Neuronal stem cell (in vitro differentiated cells): ENCODE measurements at regions not wholly inside any gene's neighbourhood (a gene's known extent, or its start where the extent isn't known, plus 50 kb on each side); places are given as distances from the start of the nearest gene placed in this dataset.
A peak's percentile ranks its signal among the peaks of the same experiment; 100 is the strongest.

Experiments used
- DNase-seq: peaks from one replicate; pipeline ENCODE4 v3.0.0-alpha.2; 2013; ENCODE audit warnings: low spot score
- H2AFZ ChIP-seq: one replicate; pipeline ENCODE4 v1.6.1; 2013; ENCODE audit warnings: mild to moderate bottlenecking, low read length, inconsistent platforms
- H2AK5ac ChIP-seq: 2 replicates; pipeline ENCODE4 v1.6.1; 2013; ENCODE audit warnings: low read depth, mild to moderate bottlenecking, inconsistent platforms, low read length, moderate library complexity, mixed read lengths
- H2BK120ac ChIP-seq: 2 replicates; pipeline ENCODE4 v1.6.1; 2013; ENCODE audit warnings: low read depth, mild to moderate bottlenecking, inconsistent platforms, low read length, moderate library complexity, mixed read lengths
- H2BK12ac ChIP-seq: one replicate; pipeline ENCODE4 v1.6.1; 2013; ENCODE audit warnings: low read length, inconsistent platforms
- H2BK15ac ChIP-seq: 2 replicates; pipeline ENCODE4 v1.6.1; 2013; ENCODE audit warnings: mild to moderate bottlenecking, low read length, inconsistent platforms, mixed read lengths
- H2BK5ac ChIP-seq: one replicate; pipeline ENCODE4 v1.6.1; 2013; ENCODE audit warnings: inconsistent platforms, mild to moderate bottlenecking, low read length, moderate library complexity
- H3K14ac ChIP-seq: one replicate; pipeline ENCODE4 v1.6.1; 2013; ENCODE audit warnings: low read length, inconsistent platforms
- H3K18ac ChIP-seq: 2 replicates; pipeline ENCODE4 v1.6.1; 2013; ENCODE audit warnings: low read length, inconsistent platforms
- H3K23ac ChIP-seq: 2 replicates; pipeline ENCODE4 v1.6.1; 2013; ENCODE audit warnings: low read depth, mild to moderate bottlenecking, mixed read lengths, low read length, inconsistent platforms; ENCODE audit not compliant: poor library complexity
- H3K27ac ChIP-seq: replicated peaks from 3 replicates; pipeline ENCODE4 v1.5.1; 2013; ENCODE audit warnings: low read length, inconsistent platforms
- H3K27me3 ChIP-seq, 3 experiments: 2 replicates each; pipeline ENCODE4 v1.6.1; 2013; ENCODE audit warnings: low read length in 3 of 3, mild to moderate bottlenecking in 2 of 3, inconsistent platforms in 1 of 3, low read depth in 1 of 3, mixed read lengths in 1 of 3, moderate library complexity in 1 of 3; ENCODE audit not compliant: control insufficient read depth in 3 of 3, insufficient read depth in 3 of 3
- H3K36me3 ChIP-seq, 2 donors: replicated peaks in 1 of 2; 2 replicates each; pipeline ENCODE4 v1.6.1; 2013; ENCODE audit warnings: low read length in 2 of 2; ENCODE audit not compliant: control insufficient read depth in 2 of 2, insufficient read depth in 2 of 2
- H3K4ac ChIP-seq: 2 replicates; pipeline ENCODE4 v1.6.1; 2013; ENCODE audit warnings: inconsistent platforms, mild to moderate bottlenecking, low read length, moderate library complexity
- H3K4me1 ChIP-seq, 2 donors: 1 replicate in 1 of 2; 2 replicates in 1 of 2; pipeline ENCODE4 v1.6.1; 2013; ENCODE audit warnings: low read length in 2 of 2, low read depth in 1 of 2; ENCODE audit not compliant: control insufficient read depth in 2 of 2, insufficient read depth in 1 of 2
- H3K4me2 ChIP-seq: one replicate; pipeline ENCODE4 v1.6.1; 2013; ENCODE audit warnings: mild to moderate bottlenecking, low read length, inconsistent platforms; ENCODE audit not compliant: insufficient read depth, poor library complexity, severe bottlenecking
- H3K4me3 ChIP-seq, 2 donors: 2 replicates each; pipeline ENCODE4 v1.5.1; 2013; ENCODE audit warnings: low read length in 2 of 2, mild to moderate bottlenecking in 2 of 2, inconsistent platforms in 1 of 2, moderate library complexity in 1 of 2
- H3K79me1 ChIP-seq: one replicate; pipeline ENCODE4 v1.6.1; 2013; ENCODE audit warnings: low read depth, mild to moderate bottlenecking, inconsistent platforms, low read length, moderate library complexity
- H3K9ac ChIP-seq: one replicate; pipeline ENCODE4 v1.6.1; 2013; ENCODE audit warnings: mild to moderate bottlenecking, low read depth, low read length, inconsistent platforms; ENCODE audit not compliant: poor library complexity
- H3K9me3 ChIP-seq, 2 donors: replicated peaks in 1 of 2; 2 replicates each; pipeline versions ENCODE3 to v1.6.1; 2013; ENCODE audit warnings: low read length in 2 of 2, mild to moderate bottlenecking in 2 of 2, inconsistent platforms in 1 of 2, low read depth in 1 of 2, mixed read lengths in 1 of 2, moderate library complexity in 1 of 2; ENCODE audit not compliant: control insufficient read depth in 2 of 2, insufficient read depth in 1 of 2
- H4K8ac ChIP-seq: one replicate; pipeline ENCODE4 v1.6.1; 2013; ENCODE audit warnings: low read depth, mild to moderate bottlenecking, inconsistent platforms, low read length, moderate library complexity
- H4K91ac ChIP-seq: one replicate; pipeline ENCODE4 v1.6.1; 2013; ENCODE audit warnings: low read length, low read depth, mild to moderate bottlenecking, inconsistent platforms; ENCODE audit not compliant: poor library complexity
- WGBS, 2 donors: extraction: QIAGEN DNeasy Blood & Tissue Kit; methylation state at CpG; one replicate each; pipeline ENCODE4 v1.1.7; 2013; ENCODE audit warnings: missing lambda C conversion rate in 2 of 2, mixed read lengths in 1 of 2; ENCODE audit not compliant: insufficient read length in 2 of 2, insufficient replicate concordance in 1 of 2; ENCODE audit errors: extremely low coverage in 2 of 2; 5-methylcytosine and 5-hydroxymethylcytosine counted together

GRCh38 chr1:232477728-232478127 lies 152.2 kb downstream of the SIPA1L2 start:
- no peak overlapping the region for H3K27ac ChIP-seq

GRCh38 chr1:232476538-232476950 lies 153.4 kb downstream of the SIPA1L2 start:
- Histone ChIP-seq H3K4me1 (peaks cover 10 to 31% of the 10 kb centered on the region in 2 donors), H3K18ac (no peak overlapping the region), H3K4me3 (no peak overlapping the region), H3K4ac (no peak overlapping the region), H4K8ac (no peak overlapping the region), H3K27ac (no peak overlapping the region), H2BK5ac (no peak overlapping the region), H3K9ac (no peak overlapping the region), H2BK12ac (no peak overlapping the region), H2AK5ac (no peak overlapping the region), H3K4me2 (no peak overlapping the region), H2AFZ (no peak overlapping the region), H3K36me3 (peaks cover 2 to 83% of the 10 kb centered on the region in 2 donors), H3K14ac (no peak overlapping the region), H3K27me3 (no peaks in the 10 kb centered on the region), H3K23ac (no peak overlapping the region), H3K9me3 (no peaks in the 10 kb centered on the region), H4K91ac (no peak overlapping the region), H2BK15ac (no peak overlapping the region), H2BK120ac (no peak overlapping the region), H3K79me1 (no peaks in the 10 kb centered on the region)
- DNase-seq, result no peak
- WGBS, 2 donors, result no CpG with 5 or more reads among the region's 2 CpGs

More at GRCh38 chr1:232477728-232478127, 152.2 kb downstream of the SIPA1L2 start:
- DNase-seq, result peak; percentile 14
- no CpG with 5 or more reads among the region's 6 CpGs for WGBS, 2 donors
- Histone ChIP-seq H4K8ac (no peak overlapping the region), H3K4me1 (peaks cover 10 to 20% of the 10 kb centered on the region in 2 donors), H3K9me3 (no peaks in the 10 kb centered on the region), H4K91ac (no peak overlapping the region), H2BK15ac (no peak overlapping the region), H2BK120ac (no peak overlapping the region), H3K14ac (no peak overlapping the region), H3K36me3 (peaks cover 3 to 88% of the 10 kb centered on the region in 2 donors), H3K79me1 (no peaks in the 10 kb centered on the region), H3K4ac (no peak overlapping the region), H2AK5ac (no peak overlapping the region), H3K18ac (no peak overlapping the region), H3K4me2 (no peak overlapping the region), H3K23ac (no peak overlapping the region), H3K9ac (no peak overlapping the region), H3K27me3 (no peaks in the 10 kb centered on the region), H2AFZ (no peak overlapping the region), H2BK12ac (no peak overlapping the region), H3K4me3 (no peak overlapping the region), H2BK5ac (no peak overlapping the region)

GRCh38 chr1:232474826-232475225 lies 155.1 kb downstream of the SIPA1L2 start:
- H2AFZ ChIP-seq, result no peak overlapping the region
- no peak overlapping the region for H3K18ac ChIP-seq
- WGBS, 2 donors, result no CpG with 5 or more reads among the region's 3 CpGs
- H3K27me3 ChIP-seq, result no peaks in the 10 kb centered on the region
- no peak overlapping the region for H4K8ac ChIP-seq
- H2BK15ac ChIP-seq, result no peak overlapping the region
- H3K14ac ChIP-seq, result no peak overlapping the region
- no peaks in the 10 kb centered on the region for H3K9me3 ChIP-seq
- H2AK5ac ChIP-seq, result no peak overlapping the region
- peaks cover 10 to 31% of the 10 kb centered on the region in 2 donors for H3K4me1 ChIP-seq
- H3K79me1 ChIP-seq, result no peaks in the 10 kb centered on the region
- no peak overlapping the region for H3K27ac ChIP-seq
- H3K9ac ChIP-seq, result no peak overlapping the region
- H3K23ac ChIP-seq, result no peak overlapping the region
- no peak overlapping the region for H2BK12ac ChIP-seq
- no peak overlapping the region for H4K91ac ChIP-seq
- no peak overlapping the region for H3K4me3 ChIP-seq
- no peak overlapping the region for H3K4me2 ChIP-seq
- DNase-seq, result no peak
- H2BK120ac ChIP-seq, result no peak overlapping the region
- no peak overlapping the region for H2BK5ac ChIP-seq
- H3K36me3 ChIP-seq, result peaks cover 3 to 83% of the 10 kb centered on the region in 2 donors
- no peak overlapping the region for H3K4ac ChIP-seq

- no peak overlapping the region for H2BK15ac ChIP-seq
- no peak overlapping the region for H2BK5ac ChIP-seq
- no peaks in the 10 kb centered on the region for H3K27me3 ChIP-seq
- H3K4me3 ChIP-seq, result no peak overlapping the region
- no peak overlapping the region for H3K27ac ChIP-seq
- no peaks in the 10 kb centered on the region for H3K79me1 ChIP-seq
- H2AK5ac ChIP-seq, result no peak overlapping the region
- no peak overlapping the region for H3K9ac ChIP-seq
- no peak overlapping the region for H2AFZ ChIP-seq
- H3K4me1 ChIP-seq, result peaks cover 10 to 31% of the 10 kb centered on the region in 2 donors
- H3K4me2 ChIP-seq, result no peak overlapping the region
- H3K14ac ChIP-seq, result no peak overlapping the region
- H3K4ac ChIP-seq, result no peak overlapping the region
- no peak overlapping the region for H2BK120ac ChIP-seq
- H3K18ac ChIP-seq, result no peak overlapping the region
- H3K36me3 ChIP-seq, result peaks cover 3 to 83% of the 10 kb centered on the region in 2 donors
- no peak overlapping the region for H3K23ac ChIP-seq
- no peak overlapping the region for H4K91ac ChIP-seq
- H4K8ac ChIP-seq, result no peak overlapping the region
- WGBS, 2 donors, result no CpG with 5 or more reads among the region's 4 CpGs
- H3K9me3 ChIP-seq, result no peaks in the 10 kb centered on the region
- no peak for DNase-seq
- no peak overlapping the region for H2BK12ac ChIP-seq
Observed at GRCh38 chr1:232473900-232474299, 156.0 kb downstream of the SIPA1L2 start.
